ENCODE measurements at regions not wholly inside any gene's neighbourhood (a gene's known extent, or its start where the extent isn't known, plus 50 kb on each side); places are given as distances from the start of the nearest gene placed in this dataset.

DNA sequence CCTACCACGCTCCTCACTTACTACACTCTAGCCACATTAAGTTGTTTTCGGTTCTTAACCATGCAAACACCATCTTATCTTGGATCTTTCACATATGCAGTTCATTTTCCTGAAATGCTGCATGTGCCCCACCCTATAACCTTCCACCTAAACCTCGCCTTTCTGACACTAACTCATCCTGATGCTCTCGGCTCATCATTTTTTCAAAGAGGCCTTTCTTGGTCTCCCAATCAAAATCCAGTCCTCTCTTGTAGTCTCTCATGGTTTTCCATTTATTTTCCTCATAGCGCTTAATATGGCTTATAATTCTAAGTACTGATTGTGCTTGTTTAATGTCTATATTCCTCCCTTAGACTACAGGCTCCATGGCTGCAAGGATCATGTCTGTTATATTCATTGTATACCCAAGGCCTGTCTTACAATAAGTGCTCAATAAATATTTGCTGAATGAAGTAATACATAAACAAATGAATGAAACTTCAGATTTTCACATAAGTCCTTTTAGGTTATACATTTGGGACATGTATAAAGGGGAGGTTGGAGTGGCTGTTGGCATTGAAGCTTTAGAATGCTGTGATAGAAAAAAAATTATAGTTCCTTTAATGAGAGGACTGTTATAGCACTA, 79.2 kb upstream of the CDC42BPA start:
- no peak for TF ChIP-seq POLR2A (IDR thresholded peaks at IDR 0.05)
- TF ChIP-seq CTCF (IDR thresholded peaks at IDR 0.05 in 8 of 11, conservative IDR thresholded peaks at IDR 0.05 in 3 of 11) = no peak
